NCI-H146 (cell line): ENCODE measurements at regions not wholly inside any gene's neighbourhood (a gene's known extent, or its start where the extent isn't known, plus 50 kb on each side); places are given as distances from the start of the nearest gene placed in this dataset.

ENCODE experiments used
- DNase-seq: peaks from one replicate; lab custom pipeline; 2025; lab: John Stamatoyannopoulos, UW

GRCh38 chr11:19595840-19596751 lies 116.5 kb upstream of the NAV2 start:
- DNase-seq, result no peak

GRCh38 chr11:19595499-19595839 lies 117.2 kb upstream of the NAV2 start:
- DNase-seq, result no peak

- no peak for DNase-seq
Measured at GRCh38 chr11:19594326-19594725, 118.3 kb upstream of the NAV2 start.

- DNase-seq, result no peak
Measured at GRCh38 chr11:19592842-19593241, 119.8 kb upstream of the NAV2 start.

- peak; percentile 13 for DNase-seq
Measured at GRCh38 chr11:19589567-19590260, 122.9 kb upstream of the NAV2 start.

- DNase-seq, result no peak
Measured at GRCh38 chr11:19587979-19588378, 124.7 kb upstream of the NAV2 start.

GRCh38 chr11:19580646-19581045 lies 132.0 kb upstream of the NAV2 start:
- no peak for DNase-seq

- DNase-seq, result no peak
Measured at GRCh38 chr11:19579957-19580356, 132.7 kb upstream of the NAV2 start.

GRCh38 chr11:19578871-19579270 lies 133.8 kb upstream of the NAV2 start:
- no peak for DNase-seq

GRCh38 chr11:19577976-19578619 lies 134.5 kb upstream of the NAV2 start:
- DNase-seq, result no peak

- no peak for DNase-seq
Measured at GRCh38 chr11:19577391-19577975, 135.2 kb upstream of the NAV2 start.

- DNase-seq, result no peak
Measured at GRCh38 chr11:19576903-19577302, 135.7 kb upstream of the NAV2 start.

GRCh38 chr11:19576054-19576453 lies 136.6 kb upstream of the NAV2 start:
- DNase-seq, result no peak

- no peak for DNase-seq
Measured at GRCh38 chr11:19574916-19575315, 137.7 kb upstream of the NAV2 start.

- no peak for DNase-seq
Measured at GRCh38 chr11:19573666-19574065, 139.0 kb upstream of the NAV2 start.

GRCh38 chr11:19571906-19572305 lies 140.7 kb upstream of the NAV2 start:
- DNase-seq, result no peak

- no peak for DNase-seq
Measured at GRCh38 chr11:19570889-19571288, 141.7 kb upstream of the NAV2 start.

- no peak for DNase-seq
Measured at GRCh38 chr11:19567996-19568395, 144.6 kb upstream of the NAV2 start.

- no peak for DNase-seq
Measured at GRCh38 chr11:19566583-19567379, 145.9 kb upstream of the NAV2 start.

- DNase-seq, result no peak
Measured at GRCh38 chr11:19565639-19566038, 147.0 kb upstream of the NAV2 start.

GRCh38 chr11:19562156-19562555 lies 150.5 kb upstream of the NAV2 start:
- no peak for DNase-seq

- no peak for DNase-seq
Measured at GRCh38 chr11:19561011-19561410, 151.6 kb upstream of the NAV2 start.
